ENCODE measurements at regions not wholly inside any gene's neighbourhood (a gene's known extent, or its start where the extent isn't known, plus 50 kb on each side); places are given as distances from the start of the nearest gene placed in this dataset.

- no peaks in the 10 kb centered on the region for H3K27me3 ChIP-seq (ENCODE audit: insufficient read depth, poor library complexity, severe bottlenecking)
- TF ChIP-seq CTCF (IDR thresholded peaks at IDR 0.05; ENCODE audit: insufficient read depth, low read length) (no peak), SPI1 (IDR thresholded peaks at IDR 0.05; ENCODE audit: borderline replicate concordance, low read depth) (no peak), REST (IDR thresholded peaks at IDR 0.05; ENCODE audit: insufficient replicate concordance, low read depth) (no peak)
- H3K4me3 ChIP-seq (replicated peaks; ENCODE audit: insufficient read depth, low read length): no peak overlapping the region
- no peak overlapping the region for H3K27ac ChIP-seq (replicated peaks)
- DNase-seq (ENCODE audit: low read depth in 1 of 2, low spot score in 1 of 2): no peak
Observed at GRCh38 chr7:12769444-12769843, 82.0 kb downstream of the ARL4A start.

DNA sequence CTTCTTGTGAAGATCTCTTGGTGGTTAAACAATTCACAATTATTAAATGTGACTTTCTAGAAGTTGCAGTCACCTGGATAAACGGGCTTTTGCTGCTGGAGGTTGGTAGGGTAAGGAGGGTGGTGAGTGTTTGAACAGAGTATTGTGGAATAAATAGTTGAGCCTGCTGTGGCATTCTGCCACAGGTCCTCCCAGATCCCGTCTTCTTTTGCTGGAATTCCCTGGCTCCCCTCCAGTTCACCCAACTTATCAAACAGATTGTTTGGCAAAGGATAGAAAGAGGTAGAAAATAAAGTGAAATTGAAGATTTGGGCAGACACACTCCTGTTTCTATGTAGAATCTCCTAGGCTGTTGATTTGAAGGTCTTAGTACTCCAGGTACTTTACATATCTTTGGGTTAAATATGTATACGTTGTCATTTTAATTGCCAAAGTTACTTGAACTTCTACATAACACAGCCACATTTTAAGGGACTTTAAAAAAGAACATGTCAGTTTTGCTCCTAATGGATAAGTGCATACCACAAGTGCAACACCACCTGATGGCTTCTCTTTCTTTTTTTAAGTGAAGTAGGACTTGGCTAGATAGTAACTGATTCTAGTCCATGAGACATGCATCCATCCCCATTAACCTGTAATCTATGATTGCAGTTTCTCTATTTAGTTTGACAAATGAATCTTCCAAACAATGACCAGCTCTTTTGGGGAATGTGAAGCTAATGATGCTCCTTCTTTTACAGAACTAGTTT, 83.0 kb downstream of the ARL4A start:
- TF ChIP-seq GABPA (IDR thresholded peaks at IDR 0.05; ENCODE audit: low read depth) (no peak), REST (IDR thresholded peaks at IDR 0.05; ENCODE audit: insufficient replicate concordance, low read depth) (no peak), SPI1 (IDR thresholded peaks at IDR 0.05; ENCODE audit: borderline replicate concordance, low read depth) (no peak), POLR2AphosphoS5 (IDR thresholded peaks at IDR 0.05; ENCODE audit: low read depth) (no peak), CTCF (IDR thresholded peaks at IDR 0.05; ENCODE audit: insufficient read depth, low read length) (no peak)
- Histone ChIP-seq H3K4me3 (replicated peaks; ENCODE audit: insufficient read depth, low read length) (no peak overlapping the region), H3K27ac (replicated peaks) (no peak overlapping the region), H3K27me3 (ENCODE audit: insufficient read depth, poor library complexity, severe bottlenecking) (no peaks in the 10 kb centered on the region)
- no peak for DNase-seq (ENCODE audit: low read depth in 1 of 2, low spot score in 1 of 2)

DNA sequence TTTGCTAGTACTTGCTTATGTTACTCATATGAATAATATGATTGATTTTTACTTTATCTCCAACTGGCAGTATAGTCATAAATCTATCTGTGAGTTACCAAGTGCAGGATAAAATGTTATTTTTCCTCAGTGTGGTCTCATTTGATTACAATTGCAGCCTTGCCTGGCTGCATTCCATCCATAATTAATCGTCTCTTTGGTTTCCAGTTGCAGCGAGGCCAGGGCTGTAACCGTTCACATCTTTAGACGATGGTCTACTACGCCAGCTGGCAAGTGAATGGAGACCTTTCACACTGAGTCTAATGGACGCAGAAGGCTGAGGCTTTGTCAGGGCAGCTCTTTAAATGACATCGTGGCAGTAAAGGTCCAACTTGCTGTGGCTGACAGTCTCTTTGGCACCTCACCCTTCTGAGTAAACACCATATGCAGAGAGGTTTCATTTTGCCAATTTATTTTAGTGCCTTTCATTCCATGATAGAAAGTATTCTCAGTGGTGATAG, 84.0 kb downstream of the ARL4A start:
- H3K27me3 ChIP-seq (ENCODE audit: insufficient read depth, poor library complexity, severe bottlenecking): no peaks in the 10 kb centered on the region
- H3K4me3 ChIP-seq (replicated peaks; ENCODE audit: insufficient read depth, low read length): no peak overlapping the region
- H3K27ac ChIP-seq (replicated peaks): no peak overlapping the region
- no peak for DNase-seq (ENCODE audit: low read depth in 1 of 2, low spot score in 1 of 2)
- TF ChIP-seq POLR2AphosphoS5 (IDR thresholded peaks at IDR 0.05; ENCODE audit: low read depth) (no peak), REST (IDR thresholded peaks at IDR 0.05; ENCODE audit: insufficient replicate concordance, low read depth) (no peak), GABPA (IDR thresholded peaks at IDR 0.05; ENCODE audit: low read depth) (no peak), CTCF (IDR thresholded peaks at IDR 0.05; ENCODE audit: insufficient read depth, low read length) (no peak), SPI1 (IDR thresholded peaks at IDR 0.05; ENCODE audit: borderline replicate concordance, low read depth) (no peak)
